8988T (cell line): ENCODE measurements at regions not wholly inside any gene's neighbourhood (a gene's known extent, or its start where the extent isn't known, plus 50 kb on each side); places are given as distances from the start of the nearest gene placed in this dataset.
"Not testable (repeated sequence)": the region's sequence is repeated elsewhere in the genome, so short reads cannot be mapped to it uniquely, and the experiment has no call there.

Source experiments
- DNase-seq: peaks from one replicate; pipeline ENCODE4 v3.0.0; 2011

- DNase-seq = no peak
Observed at GRCh38 chr9:99489060-99489413, 267.0 kb downstream of the SEC61B start.

DNA sequence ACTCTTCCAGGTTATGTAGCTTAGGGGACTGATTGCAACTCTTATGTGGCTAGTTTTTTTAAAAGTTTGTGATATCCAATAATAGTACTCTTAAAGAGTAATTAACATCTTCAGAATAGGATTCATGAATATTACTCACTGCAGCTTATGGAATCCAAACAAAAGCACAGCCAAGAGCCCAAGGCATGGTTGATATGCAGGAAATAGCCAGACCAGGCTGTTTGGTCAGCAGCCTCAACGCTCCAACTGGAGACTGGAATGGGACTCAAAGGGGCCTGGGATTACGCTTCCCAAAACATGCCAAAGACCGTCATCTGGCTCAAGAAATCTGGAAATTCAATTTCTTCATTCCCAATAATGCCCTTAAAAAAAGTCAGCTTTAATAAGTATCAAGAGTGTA, 268.6 kb downstream of the SEC61B start:
- DNase-seq = no peak

DNA sequence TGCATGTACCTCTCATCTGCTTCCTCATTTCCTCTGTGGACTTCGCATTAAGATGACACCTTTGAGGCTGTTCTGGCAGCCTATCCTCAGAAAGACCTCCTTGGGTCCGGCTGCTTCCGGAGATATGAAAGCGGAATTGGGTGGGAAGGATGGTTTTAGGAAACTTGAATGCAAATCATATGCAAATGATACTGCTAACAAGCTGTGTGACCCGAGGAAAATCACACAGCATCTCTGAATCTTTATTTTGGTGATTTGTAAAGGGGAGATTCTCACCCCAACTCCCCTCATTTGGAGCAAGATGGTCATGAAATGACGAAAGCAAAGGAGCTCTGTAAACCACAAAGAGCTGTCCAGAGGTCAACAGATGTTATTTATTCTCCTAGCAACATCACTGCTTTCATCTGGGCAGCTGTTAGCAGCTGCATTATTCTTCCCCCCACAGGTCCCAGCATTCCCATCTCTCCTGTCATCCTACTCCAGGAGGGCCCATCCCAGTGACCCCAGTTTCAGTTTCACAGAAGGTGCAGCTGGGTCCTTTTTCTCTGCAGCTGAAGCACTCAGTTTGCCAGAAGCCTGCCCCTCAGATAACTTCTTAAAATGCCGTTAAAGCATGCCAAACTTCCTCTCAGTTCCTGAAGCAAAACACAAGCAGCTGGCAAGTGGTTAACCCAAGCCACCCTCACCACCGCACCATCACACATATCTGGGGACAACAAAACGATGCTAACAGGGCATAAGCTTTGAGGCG, 269.5 kb downstream of the SEC61B start:
- DNase-seq = no peak

- DNase-seq = no peak
Observed at GRCh38 chr9:99497641-99498040, 275.6 kb downstream of the SEC61B start.

DNA sequence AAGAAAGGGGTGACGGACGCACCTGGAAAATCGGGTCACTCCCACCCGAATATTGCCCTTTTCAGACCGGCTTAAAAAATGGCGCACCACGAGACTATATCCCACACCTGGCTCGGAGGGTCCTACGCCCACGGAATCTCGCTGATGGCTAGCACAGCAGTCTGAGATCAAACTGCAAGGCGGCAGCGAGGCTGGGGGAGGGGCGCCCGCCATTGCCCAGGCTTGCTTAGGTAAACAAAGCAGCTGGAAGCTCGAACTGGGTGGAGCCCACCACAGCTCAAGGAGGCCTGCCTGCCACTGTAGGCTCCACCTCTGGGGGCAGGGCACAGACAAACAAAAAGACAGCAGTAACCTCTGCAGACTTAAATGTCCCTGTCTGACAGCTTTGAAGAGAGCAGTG, 276.9 kb downstream of the SEC61B start:
- not testable (repeated sequence) for DNase-seq

GRCh38 chr9:99505936-99506335, 283.9 kb downstream of the SEC61B start:
- DNase-seq = no peak

DNA sequence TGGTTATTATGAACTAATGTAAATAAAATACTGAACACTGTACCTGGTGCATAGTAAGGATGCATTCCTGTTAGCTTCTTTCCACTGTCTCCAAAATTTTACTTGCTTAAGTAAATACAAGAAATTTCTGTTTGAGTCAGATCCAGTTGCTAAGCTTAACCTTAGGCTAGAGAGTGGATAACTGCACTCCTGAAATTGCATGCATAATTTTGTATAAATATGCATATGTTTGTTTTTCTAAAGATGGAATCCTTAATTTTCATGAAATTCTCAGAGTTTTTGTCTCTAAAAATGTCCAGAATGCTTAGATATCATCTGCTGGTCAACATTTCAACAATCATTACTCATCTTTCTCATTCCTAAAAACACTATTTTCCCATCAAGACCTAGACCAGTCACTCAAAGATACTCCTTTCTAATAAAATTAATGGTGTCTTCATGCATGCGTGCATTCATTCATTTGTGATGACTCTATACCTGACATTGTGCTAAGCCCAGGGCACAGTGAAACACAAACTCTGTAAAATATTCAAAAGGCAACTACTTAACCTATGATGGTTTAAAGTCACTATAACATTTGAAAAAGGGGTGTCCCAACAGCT, 284.8 kb downstream of the SEC61B start:
- no peak for DNase-seq

DNA sequence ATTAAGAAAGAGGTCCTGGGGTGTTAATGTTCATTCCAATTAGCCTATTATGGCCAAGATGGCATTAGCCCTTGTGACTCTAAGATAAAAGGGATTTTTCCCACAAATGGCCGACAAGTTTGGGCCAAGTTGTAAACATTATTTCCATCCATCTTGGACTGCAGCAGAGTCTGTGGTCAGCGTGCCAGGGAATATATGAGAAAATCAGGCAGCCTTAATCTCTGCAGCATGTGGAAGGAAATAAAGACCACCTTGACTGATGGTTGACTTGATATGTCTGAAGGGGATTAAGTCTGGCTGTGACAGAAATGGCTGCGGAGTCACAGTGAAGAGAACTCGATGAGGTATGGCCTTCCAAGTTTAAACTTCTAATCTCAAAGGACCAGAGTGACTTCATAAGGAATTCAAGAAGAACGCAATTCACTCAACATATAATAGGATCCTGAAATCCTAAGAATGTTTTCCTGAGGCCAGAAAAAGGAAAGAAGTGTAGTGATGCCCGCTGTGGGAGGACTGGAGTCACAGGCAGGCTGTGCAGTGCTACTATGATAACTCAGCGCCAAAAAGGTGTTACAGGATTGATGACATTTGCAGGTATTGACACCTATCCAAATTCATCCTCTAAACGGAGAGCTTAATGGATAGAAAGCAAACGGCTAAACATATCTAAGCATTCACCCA, 287.1 kb downstream of the SEC61B start:
- DNase-seq = no peak

DNA sequence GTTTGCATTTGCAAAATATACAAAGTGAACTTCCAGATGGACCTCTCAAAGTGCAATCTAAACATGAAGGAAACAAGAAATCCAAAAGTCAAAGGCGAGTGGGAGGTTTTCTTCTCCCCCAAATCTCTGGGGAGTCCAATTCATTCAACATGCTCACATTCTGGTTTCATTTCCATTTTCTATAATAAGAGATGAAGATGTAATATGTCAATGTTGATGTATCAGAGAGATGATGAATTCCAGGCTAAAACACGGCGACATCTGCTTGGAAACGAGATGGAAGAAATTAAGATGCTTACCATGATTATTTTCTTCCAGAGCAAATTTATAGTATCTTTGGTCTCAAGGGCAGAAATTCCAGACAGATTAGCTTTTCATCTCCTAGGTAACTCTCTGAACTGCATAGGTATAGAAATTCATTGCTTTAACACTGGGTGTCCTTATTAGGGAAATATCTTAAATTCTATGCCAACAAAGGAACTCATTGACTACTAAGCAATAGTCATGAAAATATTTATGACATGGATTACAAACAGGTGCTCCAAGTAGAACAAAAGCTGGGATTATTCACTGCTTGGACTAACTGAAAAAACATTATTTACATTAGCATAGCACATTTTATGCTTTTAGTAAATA, 287.9 kb downstream of the SEC61B start:
- no peak for DNase-seq

DNA sequence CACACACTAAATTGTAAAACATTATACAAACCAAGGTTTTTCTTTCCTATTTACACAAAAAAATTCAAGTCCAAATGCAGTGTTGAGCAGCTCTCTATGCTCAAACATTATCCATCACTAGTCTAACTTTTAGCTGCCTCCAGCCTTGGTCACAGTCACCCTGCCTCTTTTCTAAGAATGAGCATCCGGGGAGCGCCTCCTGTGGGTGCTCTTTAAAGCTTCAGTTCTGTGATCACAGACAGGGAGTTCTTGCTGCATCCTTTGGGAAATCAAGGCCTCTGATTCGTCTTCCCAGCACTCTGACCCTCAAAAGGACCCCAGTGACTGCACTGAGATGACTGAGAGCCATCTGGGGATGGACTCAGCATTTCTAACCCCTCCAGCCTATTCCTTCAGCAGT, 289.6 kb downstream of the SEC61B start:
- no peak for DNase-seq

GRCh38 chr9:99513441-99514112, 291.5 kb downstream of the SEC61B start:
- no peak for DNase-seq

DNA sequence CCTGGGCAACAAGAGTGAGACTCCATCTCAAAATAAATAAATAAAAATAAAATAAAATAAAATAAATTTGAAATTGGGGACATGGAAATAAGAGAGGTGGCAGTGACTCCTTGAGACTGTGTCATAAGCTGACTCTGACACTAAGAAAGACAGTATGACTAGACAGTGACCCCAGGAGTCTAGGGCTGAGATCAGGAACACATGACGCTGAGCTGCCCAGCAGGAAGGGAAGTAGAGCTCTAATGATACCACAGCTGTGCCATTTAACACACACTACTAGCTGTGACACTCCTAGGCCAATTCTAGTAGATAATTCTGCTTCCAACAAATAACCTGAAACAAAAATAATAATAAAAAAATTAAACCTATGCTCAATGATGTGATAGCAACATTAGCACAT, 293.0 kb downstream of the SEC61B start:
- no peak for DNase-seq

DNA sequence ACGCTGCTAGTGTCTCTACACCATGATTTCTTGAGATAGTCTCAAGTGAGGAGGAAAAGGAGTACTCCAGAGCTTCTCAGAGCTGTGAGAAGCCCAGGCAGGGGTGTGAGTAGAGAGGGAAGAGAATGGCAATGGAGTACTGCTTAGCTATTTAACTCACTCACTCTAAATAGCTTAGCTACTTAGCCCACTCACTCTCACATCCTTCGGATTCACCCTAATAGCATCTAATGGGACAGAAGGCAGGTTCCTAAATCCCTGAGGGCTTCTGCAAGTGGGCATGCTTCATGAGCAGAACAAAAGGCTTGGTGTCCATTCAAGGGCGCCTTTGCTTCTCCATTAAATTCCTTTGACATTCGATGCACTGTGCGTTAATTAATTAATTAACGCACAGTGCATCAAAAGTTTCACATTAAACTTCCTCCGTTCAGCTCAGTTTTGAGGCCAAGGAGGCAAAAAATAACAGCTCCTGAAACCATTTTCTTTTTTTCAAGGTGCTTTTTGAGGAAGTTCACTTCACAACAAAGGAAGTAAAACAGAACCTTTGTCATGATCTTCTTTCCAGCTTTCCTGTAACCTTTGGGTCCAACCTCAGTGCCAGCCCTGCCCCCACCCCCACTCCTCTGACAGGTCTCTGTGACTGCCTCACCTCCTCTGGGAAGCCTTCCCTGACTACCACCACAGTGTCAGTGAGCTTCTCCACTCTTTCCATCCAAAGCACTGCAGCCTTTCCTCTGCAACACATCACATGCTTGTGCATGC, 294.0 kb downstream of the SEC61B start:
- no peak for DNase-seq

DNA sequence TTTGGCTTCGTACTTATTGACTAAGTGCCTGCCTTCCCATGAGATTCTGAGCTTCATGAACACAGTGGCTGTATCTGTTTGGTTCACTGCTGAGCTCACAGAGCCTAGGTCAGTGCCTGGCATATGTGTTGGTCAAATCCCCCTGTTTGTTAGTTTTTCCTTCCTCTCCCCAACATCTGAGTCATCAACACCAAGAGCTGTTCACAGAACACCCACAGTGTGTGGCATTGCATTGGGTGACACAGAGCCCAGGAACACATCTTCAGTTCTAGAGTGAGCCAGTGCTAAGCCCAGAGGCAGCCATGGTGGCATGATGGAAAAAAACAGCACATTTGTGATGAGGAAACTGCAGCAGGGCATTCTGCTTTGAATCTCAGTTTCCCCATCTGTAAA, 294.6 kb downstream of the SEC61B start:
- no peak for DNase-seq

- DNase-seq = no peak
Observed at GRCh38 chr9:99523838-99524237, 297.8 kb upstream of the NR4A3 start.

- DNase-seq = no peak
Observed at GRCh38 chr9:99531313-99531712, 290.4 kb upstream of the NR4A3 start.

- DNase-seq = no peak
Observed at GRCh38 chr9:99533421-99533820, 288.3 kb upstream of the NR4A3 start.

DNA sequence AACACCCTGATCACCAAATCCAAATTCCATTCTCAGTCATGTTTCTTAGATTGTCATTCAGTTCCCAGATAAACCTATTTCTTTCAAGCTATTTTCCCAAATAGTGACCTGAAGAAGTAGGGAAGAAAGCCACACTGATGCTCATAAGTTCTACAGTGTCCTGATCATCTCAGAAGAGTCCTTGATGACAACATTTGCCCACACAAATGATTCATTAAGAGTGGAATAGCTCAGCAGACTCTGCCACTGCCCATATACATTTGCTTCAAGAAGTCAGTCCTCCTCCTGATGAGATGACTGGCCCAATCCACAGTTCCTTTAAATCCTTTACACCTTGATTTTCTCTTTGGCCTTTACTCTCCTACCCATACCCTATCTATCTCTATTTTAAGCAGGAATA, 283.7 kb upstream of the NR4A3 start:
- DNase-seq = no peak

DNA sequence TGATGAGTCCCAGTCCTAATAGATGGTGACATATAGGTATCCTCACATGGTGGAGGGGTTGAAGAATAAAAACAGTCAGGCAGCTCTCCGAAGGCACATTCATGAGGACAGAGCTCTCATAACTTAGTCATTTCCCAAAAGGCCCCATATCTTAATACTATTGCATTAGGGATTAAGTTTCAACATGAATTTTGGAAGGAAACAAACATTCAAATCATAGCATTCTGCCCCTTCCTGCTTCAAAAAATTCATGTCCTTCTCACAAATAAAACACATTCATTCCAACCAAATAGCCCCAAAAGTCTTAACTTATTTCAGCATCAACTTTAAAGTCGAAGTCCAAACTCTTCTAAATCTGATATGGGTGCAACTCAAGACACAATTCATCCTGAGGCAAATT, 277.2 kb upstream of the NR4A3 start:
- no peak for DNase-seq

GRCh38 chr9:99549441-99549840, 272.2 kb upstream of the NR4A3 start:
- no peak for DNase-seq

DNA sequence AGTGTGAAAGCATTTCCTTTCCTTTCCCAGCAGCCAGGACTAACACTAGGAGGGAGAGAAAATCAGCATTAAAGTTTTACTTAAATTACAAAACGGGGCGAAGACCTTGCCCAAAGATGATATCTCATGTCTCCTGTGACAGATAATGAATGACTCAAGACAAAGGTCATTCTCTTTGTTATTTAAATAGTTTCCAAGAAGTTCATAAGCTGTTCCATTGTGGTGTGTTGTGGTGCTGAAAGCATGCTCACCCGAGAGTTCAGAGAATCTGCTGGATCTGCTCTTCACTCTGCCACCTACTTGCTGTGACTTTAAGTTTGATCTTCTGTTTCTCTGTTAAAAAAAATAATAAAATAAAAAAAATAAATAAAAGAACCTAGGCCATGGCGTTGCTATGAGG, 265.9 kb upstream of the NR4A3 start:
- no peak for DNase-seq

GRCh38 chr9:99556998-99557397, 264.7 kb upstream of the NR4A3 start:
- DNase-seq = no peak

DNA sequence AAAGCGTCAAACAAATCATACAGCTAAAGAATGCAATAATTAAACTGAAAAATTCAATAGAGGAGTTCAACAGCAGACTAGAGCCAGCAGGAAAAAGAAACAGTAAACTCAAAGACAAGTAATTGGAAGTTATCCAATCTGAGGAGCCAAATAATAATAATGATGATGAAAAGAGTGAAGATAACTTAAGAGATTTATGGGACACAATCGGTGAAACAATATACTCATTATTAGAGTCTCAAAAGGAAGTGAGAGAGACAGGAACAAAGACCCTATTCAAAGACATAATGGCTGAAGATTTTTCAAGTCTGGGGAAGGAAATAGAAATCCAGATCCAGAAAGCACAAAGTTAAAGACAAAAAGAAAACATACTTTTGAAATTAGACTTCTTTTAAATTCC, 263.9 kb upstream of the NR4A3 start:
- no peak for DNase-seq
